Psoas muscle (tissue), 7 donors: ENCODE measurements at regions not wholly inside any gene's neighbourhood (a gene's known extent, or its start where the extent isn't known, plus 50 kb on each side); places are given as distances from the start of the nearest gene placed in this dataset.

Experiments
- ATAC-seq, 4 donors: fragments of 200-7000 bp; cut with Tn5 transposase; one replicate each; pipeline ENCODE4 v1.9.1; 2020; ENCODE audit warnings: moderate library complexity in 3 of 4, mild to moderate bottlenecking in 2 of 4
- DNase-seq, 2 donors: peaks; one replicate each; pipeline ENCODE4 v3.0.0-alpha.2; 2020
- H3K27ac ChIP-seq: fragments of 200-600 bp; one replicate; pipeline ENCODE4 v1.8.0; 2022
- H3K27me3 ChIP-seq, 3 donors: fragments of 200-600 bp in 1 of 3; one replicate each; pipeline versions ENCODE4 v1.6.1 to v1.8.0; 2013 to 2022; ENCODE audit warnings: low read length in 2 of 3, mild to moderate bottlenecking in 2 of 3, moderate library complexity in 1 of 3; ENCODE audit not compliant: insufficient read depth in 3 of 3
- H3K36me3 ChIP-seq, 2 donors: fragments of 200-600 bp in 1 of 2; one replicate each; pipeline versions ENCODE4 v1.6.1 to v1.8.0; 2013 to 2022; ENCODE audit warnings: low read depth in 1 of 2, mild to moderate bottlenecking in 1 of 2, moderate library complexity in 1 of 2; ENCODE audit not compliant: insufficient read depth in 1 of 2
- H3K4me1 ChIP-seq: fragments of 200-600 bp; one replicate; pipeline ENCODE4 v1.8.0; 2022
- H3K4me3 ChIP-seq: fragments of 200-600 bp; one replicate; pipeline ENCODE4 v1.8.0; 2022; ENCODE audit warnings: mild to moderate bottlenecking
- H3K9me3 ChIP-seq: fragments of 200-600 bp; one replicate; pipeline ENCODE4 v1.8.0; 2022
- WGBS, 3 donors: extraction: QIAGEN DNeasy Blood & Tissue Kit; methylation state at CpG; one replicate each; pipeline versions ENCODE4 v1.1.6 to v1.1.7; 2013; 5-methylcytosine and 5-hydroxymethylcytosine counted together
- intact Hi-C, 2 donors: fragments of 100-400 bp; cut with DNase I; formaldehyde crosslinking; loops; one replicate each; pipeline versions ENCODE4 v1.11.0 to v1.14.2; 2022
- TF ChIP-seq, protein P1 (sequence below): fragments of 200-600 bp; IDR thresholded peaks from one replicate; pipeline ENCODE4 v1.8.0; 2022; ENCODE audit warnings: antibody characterized with exemption
- donor health status: healthy with polysubstance abuse.
- donor health status: DM: no; HTN: no; CAD: no; lungs with moderate emphysema.
- donor health status: Bipolar disorder and iron deficiency.
- donor health status: healthy.
- donor health status: DM: yes; HTN: yes; CAD: no.
- donor health status: DM: no; HTN: no; CAD: no.
- donor health status: DM: yes; HTN: yes; CAD: no.

DNA sequence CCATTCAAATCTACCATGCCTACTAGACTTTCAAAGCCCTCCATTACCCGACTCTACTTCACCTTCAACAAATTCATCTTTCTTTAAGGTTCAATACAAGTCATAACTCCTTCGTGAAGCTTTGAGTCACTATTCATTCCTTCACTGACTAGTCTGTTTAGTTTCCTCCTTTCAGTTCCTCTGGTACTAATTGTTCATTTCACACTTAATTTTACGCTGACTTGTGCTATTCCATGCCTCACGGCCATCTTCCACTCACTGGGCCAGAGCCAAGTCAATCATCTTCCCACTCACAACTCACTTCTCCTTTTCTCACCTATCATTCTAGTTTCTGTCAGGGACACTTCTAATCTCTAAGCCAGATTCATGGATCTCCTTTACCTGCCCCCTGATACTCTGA, 136.2 kb downstream of the MTX2 start:
- no peaks in the 10 kb centered on the region for H3K9me3 ChIP-seq
- H3K27me3 ChIP-seq: no peaks in the 10 kb centered on the region
- TF ChIP-seq, protein P1, sequence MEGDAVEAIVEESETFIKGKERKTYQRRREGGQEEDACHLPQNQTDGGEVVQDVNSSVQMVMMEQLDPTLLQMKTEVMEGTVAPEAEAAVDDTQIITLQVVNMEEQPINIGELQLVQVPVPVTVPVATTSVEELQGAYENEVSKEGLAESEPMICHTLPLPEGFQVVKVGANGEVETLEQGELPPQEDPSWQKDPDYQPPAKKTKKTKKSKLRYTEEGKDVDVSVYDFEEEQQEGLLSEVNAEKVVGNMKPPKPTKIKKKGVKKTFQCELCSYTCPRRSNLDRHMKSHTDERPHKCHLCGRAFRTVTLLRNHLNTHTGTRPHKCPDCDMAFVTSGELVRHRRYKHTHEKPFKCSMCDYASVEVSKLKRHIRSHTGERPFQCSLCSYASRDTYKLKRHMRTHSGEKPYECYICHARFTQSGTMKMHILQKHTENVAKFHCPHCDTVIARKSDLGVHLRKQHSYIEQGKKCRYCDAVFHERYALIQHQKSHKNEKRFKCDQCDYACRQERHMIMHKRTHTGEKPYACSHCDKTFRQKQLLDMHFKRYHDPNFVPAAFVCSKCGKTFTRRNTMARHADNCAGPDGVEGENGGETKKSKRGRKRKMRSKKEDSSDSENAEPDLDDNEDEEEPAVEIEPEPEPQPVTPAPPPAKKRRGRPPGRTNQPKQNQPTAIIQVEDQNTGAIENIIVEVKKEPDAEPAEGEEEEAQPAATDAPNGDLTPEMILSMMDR: no peak
- no peak overlapping the region for H3K4me3 ChIP-seq
- no peak for ATAC-seq
- WGBS, 3 donors: 46% methylated on average over 4 of the region's 4 CpGs; no CpG with 5 or more reads in 2 of the 3 donors
- DNase-seq: no peak
- no peaks in the 10 kb centered on the region for H3K36me3 ChIP-seq
- H3K27ac ChIP-seq: no peak overlapping the region
- intact Hi-C loops: no loop called here
- no peaks in the 10 kb centered on the region for H3K4me1 ChIP-seq

DNA sequence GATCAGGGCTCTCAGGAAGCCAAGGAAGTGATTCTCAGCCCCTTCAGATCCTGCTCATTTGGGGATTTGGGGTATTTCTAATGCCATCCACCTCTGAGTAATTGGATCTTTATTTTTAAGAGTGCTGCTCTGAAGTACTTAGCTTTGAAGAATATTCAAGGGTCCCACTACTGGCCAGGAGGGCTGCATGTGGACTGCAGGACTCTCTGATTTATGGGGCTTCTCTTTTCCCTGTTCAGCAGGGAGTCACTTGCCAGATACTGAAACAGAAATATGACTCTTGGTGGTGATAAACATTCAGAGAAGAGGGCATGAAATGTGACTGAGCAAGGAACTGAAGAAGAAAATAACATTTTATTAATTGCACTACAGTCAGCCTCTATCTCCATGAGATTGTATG, 138.5 kb downstream of the MTX2 start:
- no peak overlapping the region for H3K4me3 ChIP-seq
- no peak overlapping the region for H3K27ac ChIP-seq
- H3K27me3 ChIP-seq: no peaks in the 10 kb centered on the region
- intact Hi-C loops: no loop called here
- ATAC-seq (no peak), DNase-seq (no peak)
- TF ChIP-seq, protein P1: no peak
- H3K36me3 ChIP-seq: no peaks in the 10 kb centered on the region
- no peaks in the 10 kb centered on the region for H3K9me3 ChIP-seq
- H3K4me1 ChIP-seq: no peaks in the 10 kb centered on the region

DNA sequence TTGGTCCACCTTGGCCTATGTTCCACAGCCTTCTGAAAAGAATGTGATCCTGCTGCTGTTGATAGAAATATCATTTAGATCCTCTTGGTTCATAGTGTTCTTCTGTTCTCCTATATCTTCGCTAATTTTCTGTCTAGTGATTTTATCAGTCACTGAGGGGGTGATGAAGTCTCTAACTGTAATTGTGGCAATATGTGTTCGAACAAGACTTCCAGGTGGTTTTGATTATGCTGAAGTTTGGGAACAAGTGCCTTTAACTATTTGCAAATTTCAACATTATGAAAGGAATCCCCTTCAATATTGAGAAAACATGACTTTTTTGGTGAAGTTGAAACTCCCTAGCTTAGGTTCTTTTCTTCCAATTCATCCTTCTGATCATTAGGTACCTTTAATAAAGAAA, 140.4 kb downstream of the MTX2 start:
- intact Hi-C loops: no loop called here
- no peak overlapping the region for H3K27ac ChIP-seq
- no peak overlapping the region for H3K4me3 ChIP-seq
- no peak for DNase-seq
- H3K9me3 ChIP-seq: no peaks in the 10 kb centered on the region
- no peaks in the 10 kb centered on the region for H3K36me3 ChIP-seq
- WGBS, 3 donors: 89 to 94% (median 92%) methylated on average over 2 of the region's 2 CpGs
- H3K4me1 ChIP-seq: no peaks in the 10 kb centered on the region
- ATAC-seq: no peak
- no peaks in the 10 kb centered on the region for H3K27me3 ChIP-seq
- TF ChIP-seq, protein P1: no peak

DNA sequence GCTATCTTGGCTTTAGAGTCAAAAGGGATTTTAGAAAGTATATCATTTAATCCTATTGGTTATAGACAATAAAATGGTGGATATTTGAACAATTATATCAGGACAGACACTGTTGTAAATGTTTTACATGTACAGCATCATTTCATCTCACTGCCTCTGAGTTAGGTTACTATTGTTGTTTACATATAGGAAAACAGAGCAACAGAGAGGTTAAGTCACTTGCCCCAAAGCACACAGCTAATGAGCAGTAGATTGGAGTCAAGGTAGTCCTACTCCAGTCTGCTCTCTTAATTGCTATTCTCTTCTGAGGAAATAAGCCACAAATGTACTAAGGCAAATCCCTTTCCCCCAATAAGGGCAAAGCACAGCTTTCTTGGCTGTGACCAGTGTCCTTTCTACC, 142.9 kb downstream of the MTX2 start:
- no peak overlapping the region for H3K27ac ChIP-seq
- no peaks in the 10 kb centered on the region for H3K9me3 ChIP-seq
- no peak overlapping the region for H3K4me3 ChIP-seq
- ATAC-seq (no peak), DNase-seq (no peak)
- intact Hi-C loops: no loop called here
- no peaks in the 10 kb centered on the region for H3K27me3 ChIP-seq
- H3K4me1 ChIP-seq: no peaks in the 10 kb centered on the region
- TF ChIP-seq, protein P1: no peak
- H3K36me3 ChIP-seq: no peaks in the 10 kb centered on the region

DNA sequence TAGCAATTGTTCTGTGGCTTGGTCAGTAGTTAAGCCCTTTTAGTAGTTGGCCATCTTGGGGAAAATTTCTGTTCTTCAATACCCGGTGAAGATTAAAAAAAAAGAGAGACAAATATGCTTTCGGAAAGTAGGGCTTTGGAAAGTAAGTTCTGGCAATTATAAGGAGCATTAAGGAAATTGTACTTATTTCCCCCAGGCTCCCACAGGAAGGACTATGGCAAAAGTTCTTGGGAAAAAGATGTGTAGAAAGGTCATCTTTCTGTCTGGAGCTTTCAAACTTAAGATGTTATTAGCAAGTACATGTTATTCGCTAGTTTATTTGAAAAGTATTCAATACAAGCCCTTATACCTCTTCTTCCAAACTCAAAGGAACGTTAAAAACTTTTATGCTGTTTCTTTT, 144.5 kb downstream of the MTX2 start:
- ATAC-seq (no peak), DNase-seq (no peak)
- Histone ChIP-seq H3K9me3 (no peaks in the 10 kb centered on the region), H3K27me3 (no peaks in the 10 kb centered on the region), H3K4me3 (no peak overlapping the region), H3K4me1 (no peaks in the 10 kb centered on the region), H3K36me3 (no peaks in the 10 kb centered on the region), H3K27ac (no peak overlapping the region)
- intact Hi-C loops: no loop called here
- TF ChIP-seq, protein P1: no peak
- WGBS, 3 donors: 53 to 63% (median 55%) methylated on average over 4 of the region's 4 CpGs
